SK-N-SH treated with all-trans-retinoic acid at 6 μM for 48 hours (cell line): ENCODE measurements at regions not wholly inside any gene's neighbourhood (a gene's known extent, or its start where the extent isn't known, plus 50 kb on each side); places are given as distances from the start of the nearest gene placed in this dataset.

Source experiments
- ATAC-seq: fragments of 200-7000 bp; cut with Tn5 transposase; 3 replicates; pipeline ENCODE4 v1.9.1; 2020; ENCODE audit warnings: mild to moderate bottlenecking, moderate library complexity
- ARNTL ChIP-seq: fragments of 450-650 bp; formaldehyde crosslinking; IDR thresholded peaks from 2 replicates; pipeline ENCODE4 v1.5.0; 2020; ENCODE audit warnings: low read depth, mild to moderate bottlenecking, moderate library complexity, borderline replicate concordance
- BACH2 ChIP-seq: fragments of 250-450 bp; sonication (Bioruptor Pico); IDR thresholded peaks from 2 replicates; pipeline ENCODE4 v1.9.0; 2021; ENCODE audit warnings: mild to moderate bottlenecking, borderline replicate concordance
- CREB5 ChIP-seq: fragments of 250-450 bp; sonication (Bioruptor Pico); IDR thresholded peaks from 2 replicates; pipeline ENCODE4 v1.5.1; 2020; ENCODE audit warnings: low read depth, mild to moderate bottlenecking, moderate library complexity
- CSDC2 ChIP-seq: fragments of 250-450 bp; sonication (Bioruptor Pico); IDR thresholded peaks from 2 replicates; pipeline ENCODE4 v1.5.0; 2020; ENCODE audit warnings: mild to moderate bottlenecking, moderate library complexity
- ESRRG ChIP-seq: fragments of 250-450 bp; sonication (Bioruptor Pico); IDR thresholded peaks from 2 replicates; pipeline ENCODE4 v1.6.1; 2021; ENCODE audit warnings: mild to moderate bottlenecking
- GLIS3 ChIP-seq: fragments of 250-450 bp; sonication (Bioruptor Pico); IDR thresholded peaks from 2 replicates; pipeline ENCODE4 v1.5.0; 2020; ENCODE audit warnings: mild to moderate bottlenecking, moderate library complexity
- PATZ1 ChIP-seq: fragments of 250-450 bp; sonication (Bioruptor Pico); IDR thresholded peaks from 2 replicates; pipeline ENCODE4 v1.8.0; 2020; ENCODE audit warnings: mild to moderate bottlenecking, moderate library complexity, borderline replicate concordance
- POU6F1 ChIP-seq: fragments of 250-450 bp; sonication (Bioruptor Pico); IDR thresholded peaks from 2 replicates; pipeline ENCODE4 v1.8.0; 2021; ENCODE audit warnings: low read depth, mild to moderate bottlenecking, moderate library complexity, borderline replicate concordance
- PPARA ChIP-seq: fragments of 250-450 bp; sonication (Bioruptor Pico); IDR thresholded peaks from 2 replicates; pipeline ENCODE4 v1.5.0; 2020; ENCODE audit warnings: mild to moderate bottlenecking, borderline replicate concordance
- RARB ChIP-seq: fragments of 250-450 bp; sonication (Bioruptor Pico); IDR thresholded peaks from 2 replicates; pipeline ENCODE4 v1.8.0; 2021; ENCODE audit warnings: mild to moderate bottlenecking, moderate library complexity
- TCF4 ChIP-seq: fragments of 250-450 bp; sonication (Bioruptor Pico); IDR thresholded peaks from 2 replicates; pipeline ENCODE4 v1.8.0; 2021; ENCODE audit warnings: mild to moderate bottlenecking, moderate library complexity, borderline replicate concordance
- ZC3H10 ChIP-seq: fragments of 250-450 bp; sonication (Bioruptor Pico); IDR thresholded peaks from 2 replicates; pipeline ENCODE4 v1.5.1; 2021; ENCODE audit warnings: mild to moderate bottlenecking, moderate library complexity
- ZNF565 ChIP-seq: fragments of 450-650 bp; formaldehyde crosslinking; conservative IDR thresholded peaks from 2 replicates; pipeline ENCODE4 v1.5.0; 2020; ENCODE audit warnings: low read depth, mild to moderate bottlenecking, moderate library complexity
- ZNF70 ChIP-seq: fragments of 450-650 bp; formaldehyde crosslinking; IDR thresholded peaks from 2 replicates; pipeline ENCODE4 v1.5.0; 2020; ENCODE audit warnings: mild to moderate bottlenecking, moderate library complexity
- ZNF8 ChIP-seq: fragments of 450-650 bp; formaldehyde crosslinking; IDR thresholded peaks from 2 replicates; pipeline ENCODE4 v1.5.0; 2020; ENCODE audit warnings: mild to moderate bottlenecking, moderate library complexity
- TF ChIP-seq, protein P1 (sequence below): fragments of 250-450 bp; sonication (Bioruptor Pico); IDR thresholded peaks from 2 replicates; pipeline ENCODE4 v1.5.0; 2020; ENCODE audit warnings: mild to moderate bottlenecking, moderate library complexity

- ATAC-seq = no peak
- no peak for TF ChIP-seq ZNF8 (CRISPR knock-in tag)
Measured at GRCh38 chrX:10352536-10352935, 195.8 kb downstream of the CLCN4 start.

DNA sequence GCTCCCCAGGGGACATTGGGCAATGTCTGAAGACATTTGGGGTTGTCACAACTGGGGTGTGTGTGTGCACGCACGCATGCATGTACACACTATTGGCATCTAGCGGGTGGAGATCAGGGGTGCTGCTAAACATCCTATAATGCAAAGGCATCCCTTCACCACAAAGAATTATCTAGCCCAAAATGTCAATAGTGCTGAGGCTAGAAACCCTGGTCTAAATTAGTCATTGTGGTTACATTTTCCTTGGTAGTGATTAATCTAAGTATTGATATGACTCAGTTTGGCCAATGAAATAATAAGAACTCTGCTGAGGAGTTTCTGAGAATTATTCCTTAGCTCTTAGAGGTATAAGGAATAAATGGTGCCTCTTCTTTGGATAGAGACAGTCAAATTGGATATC is 200.2 kb downstream of the CLCN4 start:
- TF ChIP-seq, protein P1, sequence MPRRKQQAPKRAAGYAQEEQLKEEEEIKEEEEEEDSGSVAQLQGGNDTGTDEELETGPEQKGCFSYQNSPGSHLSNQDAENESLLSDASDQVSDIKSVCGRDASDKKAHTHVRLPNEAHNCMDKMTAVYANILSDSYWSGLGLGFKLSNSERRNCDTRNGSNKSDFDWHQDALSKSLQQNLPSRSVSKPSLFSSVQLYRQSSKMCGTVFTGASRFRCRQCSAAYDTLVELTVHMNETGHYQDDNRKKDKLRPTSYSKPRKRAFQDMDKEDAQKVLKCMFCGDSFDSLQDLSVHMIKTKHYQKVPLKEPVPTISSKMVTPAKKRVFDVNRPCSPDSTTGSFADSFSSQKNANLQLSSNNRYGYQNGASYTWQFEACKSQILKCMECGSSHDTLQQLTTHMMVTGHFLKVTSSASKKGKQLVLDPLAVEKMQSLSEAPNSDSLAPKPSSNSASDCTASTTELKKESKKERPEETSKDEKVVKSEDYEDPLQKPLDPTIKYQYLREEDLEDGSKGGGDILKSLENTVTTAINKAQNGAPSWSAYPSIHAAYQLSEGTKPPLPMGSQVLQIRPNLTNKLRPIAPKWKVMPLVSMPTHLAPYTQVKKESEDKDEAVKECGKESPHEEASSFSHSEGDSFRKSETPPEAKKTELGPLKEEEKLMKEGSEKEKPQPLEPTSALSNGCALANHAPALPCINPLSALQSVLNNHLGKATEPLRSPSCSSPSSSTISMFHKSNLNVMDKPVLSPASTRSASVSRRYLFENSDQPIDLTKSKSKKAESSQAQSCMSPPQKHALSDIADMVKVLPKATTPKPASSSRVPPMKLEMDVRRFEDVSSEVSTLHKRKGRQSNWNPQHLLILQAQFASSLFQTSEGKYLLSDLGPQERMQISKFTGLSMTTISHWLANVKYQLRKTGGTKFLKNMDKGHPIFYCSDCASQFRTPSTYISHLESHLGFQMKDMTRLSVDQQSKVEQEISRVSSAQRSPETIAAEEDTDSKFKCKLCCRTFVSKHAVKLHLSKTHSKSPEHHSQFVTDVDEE (CRISPR knock-in tag) = no peak
- no peak for ATAC-seq

DNA sequence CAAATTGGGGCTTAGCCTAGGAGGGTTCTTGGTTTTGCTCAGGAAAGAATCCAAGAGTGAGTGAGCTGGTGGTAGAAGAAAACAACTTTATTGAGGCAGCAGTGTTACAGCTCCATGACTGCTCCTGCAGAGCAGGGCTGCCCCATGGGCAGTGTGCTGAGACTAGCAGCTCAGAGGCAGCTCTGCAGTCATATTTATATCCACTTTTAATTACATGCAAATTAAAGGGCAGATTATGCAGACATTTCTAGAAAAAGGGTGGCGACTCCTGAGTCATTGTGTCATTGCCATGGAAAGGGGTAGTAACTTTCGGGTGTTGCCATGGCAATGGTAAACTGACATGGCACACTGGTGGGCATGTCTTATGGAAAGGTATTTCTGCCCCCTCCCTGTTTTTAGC is 202.2 kb downstream of the CLCN4 start:
- TF ChIP-seq TCF4 (CRISPR knock-in tag) = no peak
- no peak for TF ChIP-seq ZNF8 (CRISPR knock-in tag)
- no peak for TF ChIP-seq RARB (CRISPR knock-in tag)
- no peak for TF ChIP-seq GLIS3 (CRISPR knock-in tag)
- no peak for TF ChIP-seq ZNF70
- TF ChIP-seq ZNF565 (CRISPR knock-in tag) = no peak
- no peak for TF ChIP-seq CREB5 (CRISPR knock-in tag)
- TF ChIP-seq BACH2 (CRISPR knock-in tag) = no peak
- no peak for TF ChIP-seq POU6F1 (CRISPR knock-in tag)
- no peak for TF ChIP-seq ARNTL (CRISPR knock-in tag)
- TF ChIP-seq PATZ1 (CRISPR knock-in tag) = no peak
- no peak for TF ChIP-seq ESRRG (CRISPR knock-in tag)
- TF ChIP-seq PPARA = no peak
- no peak for ATAC-seq

DNA sequence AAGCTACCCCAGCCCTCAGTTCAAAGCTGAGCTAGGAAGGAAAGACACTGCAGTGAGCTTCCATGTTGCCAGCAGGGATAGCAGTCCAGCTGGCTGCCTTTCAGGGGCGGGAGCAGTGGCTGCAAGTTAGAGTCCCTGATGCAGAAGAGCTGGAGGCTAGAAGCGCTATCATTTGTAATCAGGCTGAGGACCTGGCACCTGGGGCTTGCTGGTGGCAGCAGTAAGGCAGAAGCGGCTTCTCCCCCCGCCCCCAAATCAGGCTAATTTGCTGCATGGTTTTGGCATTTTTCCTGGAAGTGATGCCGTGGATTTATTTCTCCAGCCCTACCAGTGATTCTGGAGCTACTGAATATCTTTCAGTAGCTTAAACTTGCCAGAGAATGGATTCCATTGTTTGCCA is 203.3 kb downstream of the CLCN4 start:
- TF ChIP-seq TCF4 (CRISPR knock-in tag) = no peak
- TF ChIP-seq, protein P1 (CRISPR knock-in tag) = 0 out of 2 replicates have a peak, but pooled peaks have one; percentile 22
- peak; percentile 69 for ATAC-seq

DNA sequence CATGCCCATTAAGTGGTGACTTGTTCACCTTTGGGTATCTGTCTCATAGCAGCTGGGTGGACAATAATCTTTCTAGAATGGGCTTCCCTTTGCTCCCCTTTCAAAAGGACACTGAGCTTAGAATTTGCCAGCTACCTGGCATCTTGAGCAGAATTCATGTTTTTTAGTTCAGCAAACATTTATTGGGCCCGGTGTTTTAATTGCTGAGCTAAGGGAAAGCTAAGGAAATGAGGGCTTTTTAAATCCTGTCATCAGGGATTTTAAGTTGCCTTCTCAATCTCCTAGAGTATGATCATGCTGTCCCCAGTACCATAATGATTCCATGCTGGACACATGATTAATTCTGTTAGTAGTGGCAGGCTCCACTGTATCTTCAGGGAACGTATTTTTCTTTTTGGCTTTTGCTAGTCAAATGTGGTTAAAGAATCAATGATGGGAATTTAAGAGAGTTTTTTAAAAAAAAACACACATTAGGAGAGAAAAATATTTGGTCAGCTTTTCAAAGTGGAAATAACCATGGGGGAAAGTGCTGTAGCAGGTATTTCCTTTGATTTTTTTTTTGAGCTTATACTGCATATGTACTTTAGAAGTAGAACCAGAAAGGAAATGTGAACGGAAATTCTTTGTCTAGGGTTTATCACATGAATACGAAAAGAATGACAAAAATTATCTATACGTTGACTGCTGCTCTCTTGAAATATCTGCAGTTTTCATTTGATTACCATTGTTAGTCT is 208.9 kb downstream of the CLCN4 start:
- ATAC-seq = no peak
- TF ChIP-seq TCF4 (CRISPR knock-in tag) = no peak
- no peak for TF ChIP-seq CSDC2 (CRISPR knock-in tag)
- no peak for TF ChIP-seq ZC3H10 (CRISPR knock-in tag)
- no peak for TF ChIP-seq ZNF565 (CRISPR knock-in tag)
- no peak for TF ChIP-seq BACH2 (CRISPR knock-in tag)
- TF ChIP-seq CREB5 (CRISPR knock-in tag) = no peak
- TF ChIP-seq, protein P1 (CRISPR knock-in tag) = no peak
- TF ChIP-seq ZNF8 (CRISPR knock-in tag) = no peak
